Islet of Langerhans (tissue), 1 donor: ENCODE measurements at regions not wholly inside any gene's neighbourhood (a gene's known extent, or its start where the extent isn't known, plus 50 kb on each side); places are given as distances from the start of the nearest gene placed in this dataset.
"Not testable (repeated sequence)": the region's sequence is repeated elsewhere in the genome, so short reads cannot be mapped to it uniquely, and the experiment has no call there.

Experiments
- FAIRE-seq: peaks from one replicate; lab custom pipeline; 2011; peaks lifted over from hg19 to GRCh38; lab: Jason Lieb, UNC

DNA sequence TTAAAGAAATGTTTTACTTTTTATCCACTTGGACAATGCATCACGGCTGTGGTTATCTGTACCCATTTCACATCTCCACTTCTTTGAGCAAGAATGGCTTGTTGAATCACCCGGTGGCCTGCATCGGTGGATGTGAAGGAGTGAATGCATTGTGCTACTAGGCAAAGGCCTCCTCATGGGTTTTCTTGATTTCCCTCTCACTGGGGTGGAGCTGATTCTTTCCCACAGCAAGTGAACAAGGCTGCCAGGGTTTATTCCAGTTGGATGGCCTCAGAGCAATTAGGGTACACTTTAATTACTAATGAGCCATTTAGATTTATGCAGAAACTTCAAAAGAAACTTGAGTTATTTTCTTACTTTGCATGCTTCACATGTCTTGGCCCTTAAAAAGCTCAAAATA is 387.1 kb downstream of the RND3 start:
- FAIRE-seq, result no peak

DNA sequence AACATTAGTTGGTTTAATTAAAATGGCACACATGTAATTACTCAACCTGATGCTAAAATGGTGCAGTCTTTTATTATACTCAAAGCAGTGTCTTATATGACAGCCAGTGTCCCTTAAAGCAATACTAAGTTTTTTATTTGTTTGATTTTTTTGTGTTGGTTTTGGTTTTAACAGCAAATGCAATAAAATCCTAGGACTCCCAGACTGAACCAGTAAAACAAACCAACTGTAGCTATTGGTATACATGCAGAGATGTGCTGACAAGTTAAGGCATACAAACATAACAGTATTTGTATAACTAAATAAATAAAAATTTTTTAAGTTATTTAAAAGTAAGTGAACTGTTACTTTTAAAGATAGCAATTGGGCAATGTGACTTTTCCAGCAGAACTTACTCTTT is 387.7 kb downstream of the RND3 start:
- no peak for FAIRE-seq

DNA sequence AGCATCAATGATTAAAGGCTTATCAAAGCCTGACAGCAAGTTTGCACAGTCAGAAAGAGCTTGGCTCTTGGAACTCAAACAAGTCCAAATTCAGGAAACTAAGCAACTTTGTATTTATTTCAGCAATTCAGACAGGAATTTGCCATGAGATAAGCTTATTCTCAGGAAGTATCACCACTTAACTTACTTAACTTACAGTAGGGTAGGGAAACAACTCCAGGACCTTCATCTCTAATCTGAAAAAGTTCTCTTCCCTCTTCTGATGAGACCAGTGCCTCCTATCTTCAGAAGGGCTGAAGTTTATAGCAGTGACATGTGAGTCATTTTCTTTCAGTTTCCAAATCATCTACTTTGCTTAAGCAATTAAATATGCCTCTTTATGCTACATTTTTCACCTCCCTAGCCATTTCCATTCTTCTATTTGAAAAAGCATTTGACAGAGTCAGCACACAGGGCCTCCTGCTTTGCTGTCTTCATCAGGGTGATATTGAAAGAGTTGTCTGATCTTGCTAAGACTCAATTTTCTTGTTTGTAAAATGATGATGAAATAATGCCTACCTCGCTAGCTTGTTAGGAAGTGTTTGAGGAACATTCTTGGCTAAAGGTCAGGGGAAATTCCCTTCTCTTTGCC is 389.5 kb downstream of the RND3 start:
- no peak for FAIRE-seq

DNA sequence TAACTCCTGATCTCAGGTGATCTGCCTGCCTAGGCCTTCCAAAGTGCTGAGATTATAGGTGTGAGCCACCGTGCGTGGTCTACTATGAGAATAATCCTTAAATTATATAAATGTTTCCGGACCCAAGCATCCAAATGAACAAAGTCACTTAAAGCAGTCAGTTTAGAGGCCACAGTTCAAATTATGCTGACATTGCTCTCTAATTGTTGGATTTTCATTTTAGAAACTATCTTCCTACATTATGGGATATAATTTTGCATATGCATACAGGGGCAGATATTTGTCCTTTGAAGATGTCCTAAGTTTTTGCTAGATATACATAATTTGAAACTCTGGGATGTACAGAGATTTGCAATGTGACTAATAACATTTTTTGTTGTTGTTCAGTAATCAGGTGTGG is 390.1 kb downstream of the RND3 start:
- FAIRE-seq, result no peak

DNA sequence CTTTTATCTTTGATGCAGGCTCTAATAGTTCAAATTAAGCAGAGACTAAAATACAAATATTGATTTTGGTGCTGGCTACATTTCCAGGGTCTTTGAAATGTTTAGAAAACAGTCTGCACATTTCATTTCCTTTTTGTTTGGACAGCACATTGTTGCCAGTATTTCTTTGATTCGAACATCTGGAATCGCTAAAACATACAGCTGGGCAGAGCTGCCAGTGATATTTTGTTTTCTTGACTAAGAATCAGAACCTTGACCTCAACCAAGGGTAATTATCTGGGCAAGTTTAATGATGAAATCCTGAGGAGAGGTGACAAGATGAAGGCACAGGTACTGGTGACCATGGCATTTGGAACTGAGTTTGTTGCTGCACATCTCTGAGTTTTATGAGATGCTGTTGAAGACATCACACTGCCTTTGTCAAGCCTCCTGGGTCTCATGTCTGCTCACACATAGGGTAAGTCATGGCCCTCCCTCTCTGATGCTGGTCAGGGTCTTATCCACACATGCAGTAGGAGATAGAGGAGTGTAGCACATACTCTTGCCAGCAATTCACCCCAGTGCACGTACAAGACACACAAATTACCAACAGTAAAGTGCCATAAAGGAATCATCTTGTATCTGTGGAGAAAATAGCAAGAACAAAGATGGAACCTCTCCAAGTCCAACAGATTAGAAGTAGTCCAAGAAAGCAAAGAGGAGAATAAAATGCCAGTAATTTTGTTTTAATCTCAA is 391.9 kb downstream of the RND3 start:
- FAIRE-seq, result no peak

DNA sequence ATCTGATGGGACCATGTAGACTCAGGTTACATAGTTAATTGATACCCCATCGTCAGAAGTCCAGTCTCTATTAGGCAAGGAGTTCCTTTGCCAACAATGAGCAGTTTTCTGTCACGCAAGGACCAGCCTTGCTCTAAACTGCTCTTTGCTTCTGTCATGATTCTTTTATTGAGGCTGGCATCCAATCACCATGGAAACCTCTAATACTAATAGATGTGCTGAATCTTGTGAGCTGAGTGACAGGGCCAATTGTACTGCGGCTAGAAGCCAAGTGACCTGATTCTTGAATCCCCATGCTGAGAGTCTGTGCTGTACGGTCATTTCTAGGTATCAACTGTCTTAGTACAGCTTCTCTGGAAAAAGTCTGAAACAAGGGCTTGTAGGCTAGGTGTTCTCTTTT is 395.6 kb downstream of the RND3 start:
- no peak for FAIRE-seq

DNA sequence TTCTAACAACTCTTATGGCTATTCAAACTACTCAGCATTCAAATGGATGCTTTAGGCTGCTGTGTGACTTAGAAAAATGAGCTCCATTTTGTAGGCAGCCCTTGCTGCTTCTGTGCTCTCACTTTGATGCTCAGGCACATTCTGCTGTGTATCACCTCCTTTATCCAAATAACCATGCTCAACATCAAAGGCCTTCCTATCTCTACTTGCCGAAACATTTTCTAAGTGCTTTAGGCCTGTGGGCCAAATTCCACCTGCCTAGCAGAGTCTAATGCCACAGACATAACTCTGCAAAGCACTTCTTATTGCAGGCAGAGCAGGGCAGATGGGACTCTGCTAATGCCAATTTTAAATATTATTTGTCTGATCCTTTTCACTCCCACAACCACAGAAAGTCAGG is 397.4 kb downstream of the RND3 start:
- no peak for FAIRE-seq

DNA sequence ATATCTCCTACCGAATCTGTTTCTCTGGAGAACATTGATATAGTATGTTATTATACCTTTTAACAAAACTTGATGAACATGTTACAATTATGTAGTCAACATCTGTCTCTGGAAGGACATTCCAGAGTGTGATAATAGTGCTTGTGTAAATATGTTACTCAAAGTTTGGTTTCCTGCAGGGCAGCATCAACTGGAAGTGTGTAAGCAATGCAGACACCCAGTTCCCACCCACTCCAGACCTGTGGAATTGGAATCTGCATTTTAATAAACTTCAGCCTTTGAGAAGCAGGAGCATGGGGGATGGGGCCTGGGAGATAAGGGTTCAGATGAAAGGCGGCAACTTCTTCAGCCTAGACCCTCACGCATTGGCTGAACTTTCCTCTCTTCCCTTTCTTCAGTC is 398.9 kb downstream of the RND3 start:
- no peak for FAIRE-seq

DNA sequence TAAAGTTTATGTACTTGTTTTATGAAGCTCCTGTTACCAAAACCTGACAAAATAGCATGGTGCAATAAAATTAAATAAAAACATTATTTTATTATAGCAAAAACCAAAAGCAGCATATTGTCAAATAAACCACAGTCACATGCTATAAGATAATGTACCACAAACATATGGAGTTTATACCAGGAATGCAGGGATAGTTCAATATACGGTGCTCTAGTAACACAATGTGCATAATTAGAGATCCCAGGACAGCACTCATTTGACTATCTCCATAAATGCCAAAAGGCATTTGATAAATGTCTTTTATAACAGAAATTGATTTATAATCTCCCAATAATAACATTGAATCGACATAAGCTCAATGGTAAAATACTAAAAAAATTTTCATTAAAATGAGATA is 402.0 kb downstream of the RND3 start:
- FAIRE-seq, result no peak

DNA sequence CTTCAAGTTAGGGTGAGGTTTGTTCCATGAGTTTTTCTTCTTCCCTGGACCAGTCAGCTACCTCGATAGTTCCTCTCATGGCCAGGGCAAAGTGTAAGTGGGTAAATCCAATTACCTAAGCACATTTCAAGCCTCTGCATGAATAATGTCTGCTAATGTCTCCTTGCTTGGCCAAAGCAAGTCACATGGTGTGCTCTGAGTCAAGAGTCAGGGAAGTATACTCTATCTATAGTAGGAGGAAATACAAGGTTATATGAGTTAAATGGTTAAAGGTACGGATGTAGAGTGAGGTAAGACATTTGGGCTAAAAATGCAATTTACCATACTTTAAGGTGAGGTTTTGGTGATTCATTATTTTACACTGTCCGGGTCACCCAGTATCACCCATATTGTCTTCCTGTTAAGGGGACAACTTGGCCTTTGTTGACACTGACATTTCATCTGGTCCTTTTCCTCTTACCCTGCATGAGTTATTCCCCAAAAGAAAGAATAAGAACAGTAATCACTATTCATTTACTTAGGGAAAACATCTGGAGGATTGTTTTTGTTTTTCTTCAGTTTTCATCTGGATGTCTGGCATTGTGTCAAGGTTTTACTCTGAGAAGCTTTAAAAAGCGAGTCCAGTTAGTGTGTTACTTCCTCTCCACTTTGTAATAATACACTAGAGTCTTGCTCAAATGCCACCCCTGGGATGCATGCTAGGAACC is 405.5 kb downstream of the RND3 start:
- no peak for FAIRE-seq

DNA sequence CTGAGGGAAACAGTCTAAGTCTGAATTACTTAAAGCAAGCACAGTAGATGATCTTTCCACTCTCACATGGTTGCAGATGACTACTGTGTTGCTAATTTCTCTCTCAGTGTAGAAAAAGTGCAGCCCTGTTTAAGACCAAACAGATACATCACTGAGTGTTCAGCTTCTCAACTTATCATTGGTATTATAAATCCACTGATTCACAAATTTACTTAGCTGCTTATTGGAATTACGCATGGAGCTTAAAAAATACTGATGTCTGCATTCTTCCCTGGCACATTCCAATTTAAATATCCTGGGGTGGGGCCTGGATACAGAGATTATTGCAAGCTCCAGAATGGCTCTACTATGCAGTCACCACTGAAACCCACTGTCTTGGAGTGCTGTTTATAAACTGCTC is 411.2 kb downstream of the RND3 start:
- no peak for FAIRE-seq

DNA sequence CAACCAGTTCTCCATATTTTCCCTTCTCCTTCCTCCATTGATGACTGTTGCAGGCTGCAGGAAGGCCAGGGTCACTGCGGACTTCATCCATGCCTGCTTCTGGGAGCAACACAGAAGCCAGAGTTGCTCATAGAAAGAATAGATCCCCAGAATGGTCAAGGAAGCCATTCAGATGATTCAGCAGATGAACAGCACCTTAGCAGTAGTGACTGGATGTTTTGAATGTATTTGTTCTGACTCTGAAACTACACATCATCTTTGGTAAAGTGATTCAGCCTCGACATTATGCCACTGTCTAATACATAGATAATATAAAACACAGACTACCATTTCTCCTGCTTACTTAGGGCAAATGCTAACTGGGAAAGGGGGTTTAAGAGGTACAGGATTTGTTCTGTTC is 411.6 kb downstream of the RND3 start:
- FAIRE-seq, result no peak

DNA sequence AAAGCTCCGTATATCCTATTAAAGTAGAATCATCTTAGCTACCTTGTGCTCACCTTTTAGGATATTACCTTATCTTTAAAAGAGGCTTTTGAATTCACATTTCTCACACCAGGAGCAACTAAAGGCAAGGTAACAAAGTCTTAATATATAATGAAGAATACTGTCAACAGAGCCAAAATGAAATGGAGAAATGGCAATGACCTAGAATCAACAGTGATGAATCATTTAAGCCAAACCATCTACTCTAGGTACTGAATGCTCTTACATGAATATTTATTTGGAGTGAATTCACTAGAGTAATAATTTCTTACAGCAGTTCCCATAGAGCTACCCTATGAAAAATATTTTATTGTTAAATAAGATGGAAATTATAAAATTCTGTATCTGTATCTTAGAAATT is 421.0 kb downstream of the RND3 start:
- FAIRE-seq, result no peak

DNA sequence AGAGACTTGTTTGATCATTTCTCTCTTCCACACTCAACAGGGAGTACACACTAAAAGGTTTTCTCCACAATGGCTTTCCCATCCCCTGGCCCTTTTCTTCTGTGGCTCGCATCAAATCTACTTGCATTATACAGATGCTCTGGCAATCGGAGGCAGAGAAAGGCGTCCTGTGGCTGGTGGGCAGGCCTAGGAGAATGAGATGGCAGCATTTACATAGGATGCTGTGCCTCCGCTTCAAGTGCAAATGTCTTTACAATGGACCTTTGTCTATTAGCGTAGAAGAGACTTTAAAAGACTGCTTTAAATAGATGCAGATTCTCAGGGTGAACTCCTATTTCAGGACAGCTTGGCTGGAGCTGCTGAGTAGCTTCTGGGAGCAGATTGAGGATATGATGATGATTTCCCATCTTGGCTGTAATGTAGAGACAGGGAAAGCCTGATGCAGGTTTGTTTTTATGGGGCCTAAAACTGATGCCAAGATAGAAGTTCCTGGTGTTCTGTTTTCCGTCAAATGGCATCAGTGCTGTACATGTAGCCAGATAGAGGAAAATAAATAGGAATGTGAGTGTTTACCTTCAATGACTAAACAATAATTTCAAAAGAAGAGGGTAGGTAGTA is 423.4 kb downstream of the RND3 start:
- no peak for FAIRE-seq

DNA sequence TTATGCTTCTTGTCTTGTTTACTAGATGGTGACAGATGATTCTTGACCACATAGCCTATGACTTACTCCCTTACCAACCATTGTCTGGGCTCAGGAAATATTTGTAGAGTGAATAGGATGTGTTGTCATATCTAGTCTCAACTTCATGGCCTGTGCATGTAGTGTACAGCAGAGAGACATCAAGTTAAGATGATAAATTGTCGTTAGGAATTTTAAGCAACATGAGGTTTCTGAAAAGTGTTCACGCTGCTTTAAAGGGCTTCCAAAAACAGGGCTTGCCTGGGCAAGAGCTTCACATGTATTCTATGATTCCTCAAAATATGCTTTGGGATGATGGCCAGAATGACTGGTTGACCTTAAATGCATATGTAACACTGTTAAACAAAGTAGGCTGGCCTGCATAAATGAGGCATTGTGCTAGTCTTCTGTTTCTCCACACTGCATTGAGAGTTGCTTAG is 424.0 kb downstream of the RND3 start:
- FAIRE-seq, result no peak

DNA sequence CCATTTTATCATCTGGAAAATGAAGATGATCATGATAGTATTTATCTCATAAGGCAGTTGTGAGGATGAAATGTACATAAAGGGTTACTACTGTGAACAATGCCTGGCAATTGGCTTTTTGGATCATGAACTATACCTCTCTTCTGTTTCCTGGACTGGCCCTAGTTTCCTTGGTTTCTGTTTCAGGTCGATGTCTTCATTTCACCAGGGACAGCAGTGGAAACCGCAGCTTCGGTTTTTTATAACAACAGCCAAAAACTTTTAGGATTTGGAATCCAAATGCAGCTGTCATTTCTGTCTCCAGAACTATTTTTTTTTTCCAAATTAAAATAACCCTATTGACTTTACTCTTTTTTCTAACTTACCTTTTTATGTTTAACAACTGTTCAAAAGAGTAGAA is 425.1 kb downstream of the RND3 start:
- FAIRE-seq, result no peak

DNA sequence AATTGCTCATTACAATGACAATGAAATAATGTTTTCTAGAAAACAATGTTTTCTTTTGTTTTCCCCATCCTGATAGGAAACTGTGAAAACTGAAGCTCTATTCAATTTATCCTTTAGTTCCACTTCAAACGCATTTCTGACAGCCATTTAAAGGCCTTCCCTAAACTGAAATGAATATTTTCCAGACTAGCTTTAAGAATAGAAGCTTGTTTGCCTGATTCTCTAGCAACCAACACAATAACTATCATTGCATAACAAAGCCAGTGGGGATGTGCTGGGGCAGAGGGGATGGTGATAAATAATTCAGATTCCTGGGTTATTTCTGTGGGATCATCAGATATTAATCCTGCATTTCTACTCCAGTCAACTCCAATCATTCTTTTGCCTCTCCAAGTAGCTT is 427.1 kb downstream of the RND3 start:
- no peak for FAIRE-seq

DNA sequence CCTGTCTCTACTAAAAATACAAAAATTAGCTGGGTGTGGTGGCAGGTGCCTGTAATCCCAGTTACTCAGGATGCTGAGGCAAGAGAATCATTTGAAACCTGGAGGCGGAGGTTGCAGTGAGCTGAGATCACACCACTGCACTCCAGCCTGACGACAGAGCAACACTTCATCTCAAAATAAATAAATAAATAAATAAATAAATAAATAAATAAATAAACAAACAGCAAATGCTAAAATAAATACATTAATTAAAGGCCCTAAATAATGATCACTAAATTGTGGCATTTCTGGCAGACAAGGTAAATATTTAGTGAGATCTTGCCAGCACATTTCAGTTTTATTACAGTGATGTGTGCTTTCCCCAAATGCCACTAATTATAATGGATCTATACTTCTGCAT is 427.8 kb downstream of the RND3 start:
- not testable (repeated sequence) for FAIRE-seq

DNA sequence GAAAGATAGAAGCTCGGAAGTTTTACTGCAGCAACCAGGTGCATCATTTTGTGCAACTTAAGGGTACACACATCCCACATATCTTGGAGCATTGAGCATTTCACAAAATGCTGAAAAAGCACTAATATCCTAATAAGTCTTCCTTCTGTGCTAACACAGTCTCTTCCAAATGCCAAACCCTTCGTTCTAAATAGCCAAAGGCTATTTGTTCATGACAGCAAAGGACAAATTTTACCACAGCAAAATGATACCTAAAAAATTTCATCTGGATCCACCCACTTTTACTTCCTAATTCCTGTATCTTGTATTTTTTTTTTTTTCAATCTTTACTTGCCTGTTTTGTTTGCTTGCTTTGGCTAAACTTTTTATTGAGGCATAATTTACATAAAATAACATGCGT is 435.0 kb downstream of the RND3 start:
- FAIRE-seq, result no peak

DNA sequence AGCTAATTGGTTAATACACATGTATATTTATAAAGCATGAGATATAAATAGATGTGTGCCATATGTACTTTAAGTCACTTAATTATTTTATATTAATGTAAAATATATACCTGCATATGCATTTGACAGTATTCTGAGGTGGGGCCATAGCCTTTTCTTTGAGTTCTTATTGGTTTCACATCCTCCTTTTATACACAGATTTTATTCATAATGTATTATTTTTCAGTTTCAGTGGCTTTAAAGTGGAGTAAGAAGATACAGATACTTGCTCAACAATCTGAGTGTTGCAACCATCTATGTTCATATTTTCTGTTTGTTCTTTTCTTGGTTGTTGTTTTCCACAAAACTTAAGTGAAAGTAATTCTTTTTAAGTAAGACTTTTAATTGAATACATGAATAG is 436.5 kb downstream of the RND3 start:
- no peak for FAIRE-seq

DNA sequence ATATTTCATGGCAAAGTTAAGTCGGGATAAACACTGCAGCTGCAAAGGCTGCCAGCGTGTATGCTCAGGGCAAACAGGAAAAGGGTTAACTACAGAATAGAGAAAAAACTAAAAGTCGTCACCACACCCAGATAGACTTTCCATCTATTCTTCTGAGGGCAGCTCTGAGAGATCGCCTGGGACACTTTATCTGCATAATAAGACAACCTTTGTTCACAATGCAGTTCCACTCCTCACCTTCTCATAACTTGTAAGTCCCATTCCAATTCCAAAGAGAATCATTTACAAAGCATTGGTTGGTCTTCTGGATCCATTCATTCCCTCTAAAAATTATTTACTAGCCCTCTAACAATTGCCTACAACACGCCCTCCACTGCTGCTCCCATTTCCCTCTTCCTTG is 437.4 kb downstream of the RND3 start:
- FAIRE-seq, result no peak

DNA sequence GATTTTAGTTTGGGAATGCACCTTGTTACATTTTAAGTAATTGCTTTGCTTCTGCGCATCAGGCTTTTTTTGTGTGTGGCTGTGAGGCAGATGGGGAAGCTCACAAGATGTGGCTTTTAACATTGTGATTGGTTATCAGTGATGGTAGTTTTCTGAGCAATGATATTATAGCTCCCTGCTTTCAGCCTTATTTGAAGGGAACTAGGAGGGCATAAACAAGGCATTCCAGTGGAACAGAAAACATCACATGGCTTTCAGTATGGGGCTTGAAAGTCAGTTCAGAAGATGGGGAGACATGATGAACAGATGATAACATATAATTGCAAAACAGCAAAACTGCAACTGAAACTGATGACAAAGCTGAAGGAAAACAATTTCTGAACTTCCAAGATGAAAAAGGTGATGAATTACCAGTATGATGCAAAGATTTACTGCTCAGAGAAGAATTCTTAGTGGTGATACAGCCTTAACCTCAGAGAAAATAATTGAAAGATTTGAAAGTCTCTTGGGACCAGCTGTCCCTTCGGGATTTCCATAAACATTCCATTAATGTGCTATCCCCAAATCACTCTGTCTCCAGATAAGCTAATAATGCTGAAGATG is 439.7 kb downstream of the RND3 start:
- FAIRE-seq, result no peak

DNA sequence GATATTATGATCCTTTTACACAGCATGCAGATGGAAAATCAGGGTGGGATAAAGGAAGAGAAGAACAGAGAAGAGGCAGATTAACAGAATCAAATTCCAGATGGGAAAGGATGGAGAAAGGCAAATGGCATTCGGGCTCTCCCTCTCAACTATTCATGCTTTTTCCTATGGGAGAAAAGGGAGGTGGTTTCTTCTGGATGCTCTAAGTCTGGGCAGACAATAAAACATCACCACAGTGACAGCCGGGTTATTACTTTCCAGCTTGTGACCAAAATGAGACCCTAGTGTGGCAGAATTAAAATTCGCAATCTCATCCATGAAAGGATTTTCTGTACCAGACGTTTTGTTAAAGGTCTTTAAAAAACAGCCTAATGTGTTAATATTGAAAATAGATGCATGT is 440.7 kb downstream of the RND3 start:
- FAIRE-seq, result no peak
